ENCODE measurements at regions not wholly inside any gene's neighbourhood (a gene's known extent, or its start where the extent isn't known, plus 50 kb on each side); places are given as distances from the start of the nearest gene placed in this dataset.

- Histone ChIP-seq H3K4me1 (ENCODE audit: low read depth) (no peaks in the 10 kb centered on the region), H3K9me3 (ENCODE audit: low read depth) (no peaks in the 10 kb centered on the region), H3K36me3 (no peaks in the 10 kb centered on the region), H3K4me3 (no peak overlapping the region), H3K27me3 (no peaks in the 10 kb centered on the region), H3K27ac (no peak overlapping the region)
- no peak for TF ChIP-seq CTCF (IDR thresholded peaks at IDR 0.05; ENCODE audit: low read depth, low read length)
- peak in 1 of 2 donors; percentile 22 for DNase-seq (ENCODE audit: low read depth in 1 of 2, low spot score in 1 of 2)
Measured at GRCh38 chr2:146837857-146838256, 1007.0 kb upstream of the ACVR2A start.

GRCh38 chr2:146826388-146826787 lies 1018.4 kb upstream of the ACVR2A start:
- Histone ChIP-seq H3K27ac (no peak overlapping the region), H3K36me3 (no peaks in the 10 kb centered on the region), H3K9me3 (ENCODE audit: low read depth) (no peaks in the 10 kb centered on the region), H3K4me3 (no peak overlapping the region), H3K4me1 (ENCODE audit: low read depth) (peaks cover 3% of the 10 kb centered on the region), H3K27me3 (no peaks in the 10 kb centered on the region)
- no peak for TF ChIP-seq CTCF (IDR thresholded peaks at IDR 0.05; ENCODE audit: low read depth, low read length)
- DNase-seq (ENCODE audit: low read depth in 1 of 2, low spot score in 1 of 2): no peak

GRCh38 chr2:146821836-146822316 lies 1023.0 kb upstream of the ACVR2A start:
- Histone ChIP-seq H3K27me3 (no peaks in the 10 kb centered on the region), H3K27ac (no peak overlapping the region), H3K9me3 (ENCODE audit: low read depth) (no peaks in the 10 kb centered on the region), H3K4me1 (ENCODE audit: low read depth) (peaks cover 3% of the 10 kb centered on the region), H3K4me3 (no peak overlapping the region), H3K36me3 (no peaks in the 10 kb centered on the region)
- peak in 1 of 2 donors; percentile 54 for DNase-seq (ENCODE audit: low read depth in 1 of 2, low spot score in 1 of 2)
- peak; percentile 13 for TF ChIP-seq CTCF (IDR thresholded peaks at IDR 0.05; ENCODE audit: low read depth, low read length)

GRCh38 chr2:146820672-146821071 lies 1024.2 kb upstream of the ACVR2A start:
- peak in 1 of 2 donors; percentile 54 for DNase-seq (ENCODE audit: low read depth in 1 of 2, low spot score in 1 of 2)
- H3K4me3 ChIP-seq: no peak overlapping the region
- no peaks in the 10 kb centered on the region for H3K27me3 ChIP-seq
- H3K27ac ChIP-seq: no peak overlapping the region
- TF ChIP-seq CTCF (IDR thresholded peaks at IDR 0.05; ENCODE audit: low read depth, low read length): no peak
- H3K4me1 ChIP-seq (ENCODE audit: low read depth): no peaks in the 10 kb centered on the region
- H3K36me3 ChIP-seq: no peaks in the 10 kb centered on the region
- H3K9me3 ChIP-seq (ENCODE audit: low read depth): no peaks in the 10 kb centered on the region

GRCh38 chr2:146818122-146818521 lies 1026.7 kb upstream of the ACVR2A start:
- Histone ChIP-seq H3K27ac (no peak overlapping the region), H3K36me3 (no peaks in the 10 kb centered on the region), H3K4me3 (no peak overlapping the region), H3K9me3 (ENCODE audit: low read depth) (no peaks in the 10 kb centered on the region), H3K27me3 (no peaks in the 10 kb centered on the region), H3K4me1 (ENCODE audit: low read depth) (no peaks in the 10 kb centered on the region)
- DNase-seq (ENCODE audit: low read depth in 1 of 2, low spot score in 1 of 2): peak in 1 of 2 donors; percentile 40
- no peak for TF ChIP-seq CTCF (IDR thresholded peaks at IDR 0.05; ENCODE audit: low read depth, low read length)

- Histone ChIP-seq H3K9me3 (ENCODE audit: low read depth) (no peaks in the 10 kb centered on the region), H3K27ac (no peak overlapping the region), H3K4me1 (ENCODE audit: low read depth) (no peaks in the 10 kb centered on the region), H3K4me3 (no peak overlapping the region), H3K27me3 (no peaks in the 10 kb centered on the region), H3K36me3 (no peaks in the 10 kb centered on the region)
- TF ChIP-seq CTCF (IDR thresholded peaks at IDR 0.05; ENCODE audit: low read depth, low read length): no peak
- no peak for DNase-seq (ENCODE audit: low read depth in 1 of 2, low spot score in 1 of 2)
Measured at GRCh38 chr2:146817613-146818012, 1027.2 kb upstream of the ACVR2A start.
